ENCODE measurements at regions not wholly inside any gene's neighbourhood (a gene's known extent, or its start where the extent isn't known, plus 50 kb on each side); places are given as distances from the start of the nearest gene placed in this dataset.
A peak's percentile ranks its signal among the peaks of the same experiment; 100 is the strongest.

GRCh38 chr14:22482782-22483553 is 106.1 kb downstream of the DAD1 start:
- TF ChIP-seq CTCF (IDR thresholded peaks at IDR 0.05; ENCODE audit: low read depth, low read length, missing control alignments), result no peak
- DNase-seq (ENCODE audit: low read depth), result no peak
- peak overlapping the region; percentile 50 for H3K4me3 ChIP-seq (ENCODE audit: low read depth, low read length)

DNA sequence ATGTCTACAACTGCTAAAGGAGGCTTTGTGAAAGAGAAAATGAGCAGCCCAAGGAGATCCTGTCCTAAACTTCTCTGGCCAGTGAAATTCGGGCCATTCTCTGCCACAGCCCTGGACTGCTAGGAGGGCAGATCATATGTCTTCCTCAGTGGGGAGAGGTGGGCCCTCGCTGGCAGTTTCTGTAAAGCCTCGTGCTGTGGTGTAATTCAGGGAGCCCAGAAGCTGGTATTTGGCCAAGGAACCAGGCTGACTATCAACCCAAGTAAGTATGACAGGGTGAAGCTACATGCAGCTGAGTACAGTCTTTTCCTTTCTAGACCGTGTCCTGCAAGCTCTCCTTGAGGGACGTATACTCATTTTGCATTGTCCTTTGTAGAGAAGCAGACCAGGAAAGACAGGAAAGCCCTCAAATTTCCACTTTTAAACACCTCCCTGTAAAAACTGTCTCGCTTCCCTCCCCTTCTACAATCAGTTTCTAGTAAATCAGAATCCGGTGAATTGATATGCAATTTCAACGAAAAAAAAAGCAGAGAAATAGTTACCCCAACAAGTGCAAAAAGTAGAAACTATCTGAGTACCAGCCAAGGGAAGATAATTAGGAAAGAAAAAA is 106.8 kb downstream of the DAD1 start:
- no peak for DNase-seq (ENCODE audit: low read depth)
- no peak for TF ChIP-seq CTCF (IDR thresholded peaks at IDR 0.05; ENCODE audit: low read depth, low read length, missing control alignments)

DNA sequence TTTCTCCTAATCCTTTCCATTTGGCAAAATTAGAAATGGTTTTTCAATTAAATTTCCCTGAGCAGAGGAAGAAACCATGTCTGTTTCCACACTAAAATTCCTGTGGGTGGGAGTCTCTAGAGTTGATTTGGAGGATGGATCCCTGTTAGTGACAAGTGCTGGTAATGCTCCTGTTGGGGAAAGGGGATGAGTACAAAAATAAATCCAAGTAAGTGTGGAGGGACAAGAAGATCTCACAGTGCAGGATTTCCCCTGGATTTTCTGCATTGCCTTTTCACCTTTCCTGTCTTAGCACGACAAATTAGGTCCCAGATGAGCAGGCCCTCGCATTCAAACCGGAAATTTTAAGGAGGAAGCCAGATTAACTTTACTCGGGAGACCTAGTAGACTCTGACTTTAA is 107.5 kb downstream of the DAD1 start:
- no peak for DNase-seq (ENCODE audit: low read depth)
- H3K4me3 ChIP-seq (ENCODE audit: low read depth, low read length), result peak overlapping the region; percentile 41
- TF ChIP-seq CTCF (IDR thresholded peaks at IDR 0.05; ENCODE audit: low read depth, low read length, missing control alignments), result no peak

More for the DNA sequence above, 106.8 kb downstream of the DAD1 start:
- H3K4me3 ChIP-seq (ENCODE audit: low read depth, low read length), result peak overlapping the region; percentile 41

DNA sequence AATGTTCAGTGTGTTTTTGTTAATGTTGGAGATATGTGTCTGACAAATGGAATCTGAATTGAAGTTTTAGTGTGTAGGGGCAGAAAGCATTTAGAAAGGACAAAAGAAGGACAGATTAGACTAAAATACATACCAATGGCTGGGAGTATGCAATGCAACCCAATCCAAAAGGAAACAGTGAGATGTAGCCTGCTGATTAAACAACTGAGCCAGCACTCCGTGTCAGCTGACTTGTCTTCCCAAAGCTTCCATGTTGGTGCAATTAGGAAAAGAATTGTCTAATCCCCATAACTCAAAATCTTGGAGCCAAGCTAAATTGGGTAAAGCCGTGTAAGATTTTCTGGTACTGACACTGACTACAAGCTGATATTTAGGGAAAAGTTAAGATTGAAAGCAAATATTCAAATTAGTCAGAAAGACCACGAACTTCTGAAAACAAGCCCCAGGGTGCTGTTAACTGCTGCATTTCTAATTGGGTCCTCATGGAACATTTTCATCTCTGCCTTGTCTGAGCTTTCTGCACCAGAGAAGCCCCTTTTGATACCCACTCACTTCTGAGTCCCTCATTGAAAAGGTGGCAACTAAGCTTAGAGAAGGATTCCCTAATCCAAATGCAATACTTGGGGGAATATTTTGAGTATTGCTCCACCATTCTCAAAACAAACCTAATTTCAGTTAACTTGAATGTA is 109.1 kb downstream of the DAD1 start:
- DNase-seq (ENCODE audit: low read depth), result no peak
- H3K4me3 ChIP-seq (ENCODE audit: low read depth, low read length), result peak overlapping the region; percentile 29

DNA sequence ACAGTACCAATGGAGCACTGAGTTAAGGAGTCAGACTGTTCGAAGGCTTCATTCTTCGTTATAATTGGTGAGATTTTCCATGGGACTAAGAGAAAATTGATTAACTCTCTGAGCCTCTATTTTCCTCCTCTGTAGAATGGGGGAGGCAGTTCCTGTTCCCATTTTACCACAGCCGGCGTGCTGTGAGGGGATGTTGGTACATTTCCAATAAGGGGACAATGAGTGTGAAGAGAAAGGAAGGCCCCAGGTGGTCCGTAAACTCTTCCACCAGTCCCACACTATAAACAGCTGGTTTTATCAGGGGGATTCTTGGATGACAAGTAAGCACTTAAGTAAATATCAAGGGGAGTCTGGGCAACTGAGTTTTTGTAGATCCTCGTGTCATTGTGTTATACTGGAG is 109.9 kb downstream of the DAD1 start:
- H3K4me3 ChIP-seq (ENCODE audit: low read depth, low read length), result peak overlapping the region; percentile 29; the same call in 1 of the 2 replicates
- TF ChIP-seq CTCF (IDR thresholded peaks at IDR 0.05; ENCODE audit: low read depth, low read length, missing control alignments), result no peak

More for the DNA sequence above, 109.1 kb downstream of the DAD1 start:
- no peak for TF ChIP-seq CTCF (IDR thresholded peaks at IDR 0.05; ENCODE audit: low read depth, low read length, missing control alignments)

GRCh38 chr14:22478670-22479069 is 110.4 kb downstream of the DAD1 start:
- TF ChIP-seq CTCF (IDR thresholded peaks at IDR 0.05; ENCODE audit: low read depth, low read length, missing control alignments), result no peak
- no peak for DNase-seq (ENCODE audit: low read depth)

More for the DNA sequence above, 109.9 kb downstream of the DAD1 start:
- no peak for DNase-seq (ENCODE audit: low read depth)

More at GRCh38 chr14:22478670-22479069, 110.4 kb downstream of the DAD1 start:
- no peak overlapping the region for H3K4me3 ChIP-seq (ENCODE audit: low read depth, low read length)

All from GM12864 (cell line).